ENCODE measurements at regions not wholly inside any gene's neighbourhood (a gene's known extent, or its start where the extent isn't known, plus 50 kb on each side); places are given as distances from the start of the nearest gene placed in this dataset.

- Histone ChIP-seq H3K27me3 (ENCODE audit: insufficient read depth in 3 of 3, low read length in 2 of 3) (no peaks in the 10 kb centered on the region), H3K4me1 (no peaks in the 10 kb centered on the region), H3K9me3 (no peaks in the 10 kb centered on the region), H3K4me3 (no peak overlapping the region), H3K36me3 (ENCODE audit: insufficient read depth in 1 of 2, low read depth in 1 of 2) (no peaks in the 10 kb centered on the region), H3K27ac (no peak overlapping the region)
- intact Hi-C loops (cut with DNase I), result no loop called here
- ATAC-seq, result no peak
- TF ChIP-seq, protein P1, sequence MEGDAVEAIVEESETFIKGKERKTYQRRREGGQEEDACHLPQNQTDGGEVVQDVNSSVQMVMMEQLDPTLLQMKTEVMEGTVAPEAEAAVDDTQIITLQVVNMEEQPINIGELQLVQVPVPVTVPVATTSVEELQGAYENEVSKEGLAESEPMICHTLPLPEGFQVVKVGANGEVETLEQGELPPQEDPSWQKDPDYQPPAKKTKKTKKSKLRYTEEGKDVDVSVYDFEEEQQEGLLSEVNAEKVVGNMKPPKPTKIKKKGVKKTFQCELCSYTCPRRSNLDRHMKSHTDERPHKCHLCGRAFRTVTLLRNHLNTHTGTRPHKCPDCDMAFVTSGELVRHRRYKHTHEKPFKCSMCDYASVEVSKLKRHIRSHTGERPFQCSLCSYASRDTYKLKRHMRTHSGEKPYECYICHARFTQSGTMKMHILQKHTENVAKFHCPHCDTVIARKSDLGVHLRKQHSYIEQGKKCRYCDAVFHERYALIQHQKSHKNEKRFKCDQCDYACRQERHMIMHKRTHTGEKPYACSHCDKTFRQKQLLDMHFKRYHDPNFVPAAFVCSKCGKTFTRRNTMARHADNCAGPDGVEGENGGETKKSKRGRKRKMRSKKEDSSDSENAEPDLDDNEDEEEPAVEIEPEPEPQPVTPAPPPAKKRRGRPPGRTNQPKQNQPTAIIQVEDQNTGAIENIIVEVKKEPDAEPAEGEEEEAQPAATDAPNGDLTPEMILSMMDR (IDR thresholded peaks at IDR 0.05), result no peak
- no peak for DNase-seq
- 77 to 82% (median 78%) methylated on average over 13 of the region's 13 CpGs for WGBS, 3 donors
These were observed 271.5 kb downstream of the NXPE2 start for GRCh38 chr11:114949614-114950351.

- ATAC-seq (no peak), DNase-seq (no peak)
- Histone ChIP-seq H3K9me3 (no peaks in the 10 kb centered on the region), H3K4me1 (no peaks in the 10 kb centered on the region), H3K27me3 (ENCODE audit: insufficient read depth in 3 of 3, low read length in 2 of 3) (no peaks in the 10 kb centered on the region), H3K27ac (no peak overlapping the region), H3K4me3 (no peak overlapping the region), H3K36me3 (ENCODE audit: insufficient read depth in 1 of 2, low read depth in 1 of 2) (no peaks in the 10 kb centered on the region)
- WGBS, 3 donors, result 77 to 79% (median 79%) methylated on average over 1 of the region's 1 CpG
- TF ChIP-seq, protein P1 (IDR thresholded peaks at IDR 0.05), result peak; percentile 31
- intact Hi-C loops (cut with DNase I), result loop anchor here in 1 of 2 donors (2.0 kb wide), 1 partner anchor 178 kb away; no protein-coding TSS in a partner anchor
These were observed 274.7 kb downstream of the NXPE2 start for GRCh38 chr11:114953039-114953438.

DNA sequence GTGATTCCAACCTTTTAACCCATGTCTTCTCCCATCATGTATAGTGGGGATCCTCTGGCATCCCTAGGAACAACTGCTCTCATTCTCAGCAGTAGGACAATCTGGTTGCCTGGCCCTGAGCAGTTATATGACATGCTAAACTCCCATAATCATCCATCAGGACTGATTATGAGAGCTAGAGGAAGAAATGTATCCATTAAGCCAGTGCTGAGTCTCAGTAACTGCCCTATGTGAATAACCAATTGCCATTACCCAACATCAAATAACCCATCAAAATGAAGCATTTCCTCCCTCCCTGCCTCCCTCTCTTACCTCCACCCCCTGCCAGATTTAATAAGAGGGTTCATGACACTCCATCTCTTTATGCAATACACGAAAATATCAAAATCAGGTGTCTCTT lies 277.6 kb downstream of the NXPE2 start:
- no peaks in the 10 kb centered on the region for H3K36me3 ChIP-seq (ENCODE audit: insufficient read depth in 1 of 2, low read depth in 1 of 2)
- TF ChIP-seq, protein P1 (IDR thresholded peaks at IDR 0.05), result no peak
- no peaks in the 10 kb centered on the region for H3K27me3 ChIP-seq (ENCODE audit: insufficient read depth in 3 of 3, low read length in 2 of 3)
- no peaks in the 10 kb centered on the region for H3K4me1 ChIP-seq
- H3K4me3 ChIP-seq, result no peak overlapping the region
- WGBS, 3 donors, result 60 to 75% (median 63%) methylated on average over 1 of the region's 1 CpG
- DNase-seq (no peak), ATAC-seq (no peak)
- intact Hi-C loops (cut with DNase I), result loop anchor here in 1 of 2 donors (5.0 kb wide), 1 partner anchor 184 kb away; no protein-coding TSS in a partner anchor
- no peak overlapping the region for H3K27ac ChIP-seq
- H3K9me3 ChIP-seq, result no peaks in the 10 kb centered on the region

DNA sequence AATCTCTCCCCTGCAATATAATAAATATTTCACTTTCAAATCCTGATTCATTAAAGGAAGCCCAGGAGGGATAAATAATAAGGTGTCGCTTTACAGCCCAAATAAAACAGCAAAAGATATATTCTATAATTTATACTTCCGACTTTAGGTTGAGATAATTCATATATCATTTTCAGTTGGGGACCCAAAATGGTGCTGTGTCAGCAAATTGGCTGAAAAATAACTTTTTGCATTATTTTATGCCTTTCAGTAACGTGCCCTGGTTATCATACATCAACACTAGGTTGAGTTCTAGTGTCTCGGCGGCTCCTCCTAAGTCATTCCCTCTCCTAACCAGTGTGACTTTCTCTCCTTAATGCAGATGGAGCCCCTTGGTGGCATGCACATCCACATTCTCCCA lies 278.2 kb downstream of the NXPE2 start:
- DNase-seq, result no peak
- H3K36me3 ChIP-seq (ENCODE audit: insufficient read depth in 1 of 2, low read depth in 1 of 2), result no peaks in the 10 kb centered on the region
- no peaks in the 10 kb centered on the region for H3K27me3 ChIP-seq (ENCODE audit: insufficient read depth in 3 of 3, low read length in 2 of 3)
- H3K9me3 ChIP-seq, result no peaks in the 10 kb centered on the region
- TF ChIP-seq, protein P1 (IDR thresholded peaks at IDR 0.05), result no peak
- H3K4me3 ChIP-seq, result no peak overlapping the region
- 68 to 75% (median 72%) methylated on average over 5 of the region's 5 CpGs for WGBS, 3 donors
- no peak overlapping the region for H3K27ac ChIP-seq
- intact Hi-C loops (cut with DNase I), result loop anchor here in 1 of 2 donors (5.0 kb wide), 1 partner anchor 184 kb away; no protein-coding TSS in a partner anchor
- ATAC-seq, result no peak
- no peaks in the 10 kb centered on the region for H3K4me1 ChIP-seq

Measured in psoas muscle (tissue), 7 donors.